ENCODE measurements at regions not wholly inside any gene's neighbourhood (a gene's known extent, or its start where the extent isn't known, plus 50 kb on each side); places are given as distances from the start of the nearest gene placed in this dataset.

DNA sequence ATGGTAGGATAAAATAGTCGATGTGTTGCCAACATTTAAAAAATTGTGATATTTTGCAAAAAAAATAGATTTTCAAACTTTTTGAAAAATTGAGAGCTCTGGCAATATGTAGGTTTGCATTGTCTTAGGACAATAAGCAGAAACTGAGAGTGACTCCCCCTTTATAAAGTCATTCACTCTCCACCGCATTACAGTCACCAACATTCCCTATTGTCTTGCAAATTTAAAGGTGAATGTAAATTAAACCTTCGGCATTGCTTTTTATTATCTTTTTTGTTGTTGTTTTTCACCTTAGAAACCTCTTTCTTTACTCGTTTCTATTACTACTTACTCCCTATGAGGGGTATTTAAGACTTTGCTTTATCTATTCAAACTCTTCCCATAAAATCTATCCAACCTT is 944.2 kb downstream of the DTWD2 start:
- no peak for DNase-seq (ENCODE audit: low spot score)

DNA sequence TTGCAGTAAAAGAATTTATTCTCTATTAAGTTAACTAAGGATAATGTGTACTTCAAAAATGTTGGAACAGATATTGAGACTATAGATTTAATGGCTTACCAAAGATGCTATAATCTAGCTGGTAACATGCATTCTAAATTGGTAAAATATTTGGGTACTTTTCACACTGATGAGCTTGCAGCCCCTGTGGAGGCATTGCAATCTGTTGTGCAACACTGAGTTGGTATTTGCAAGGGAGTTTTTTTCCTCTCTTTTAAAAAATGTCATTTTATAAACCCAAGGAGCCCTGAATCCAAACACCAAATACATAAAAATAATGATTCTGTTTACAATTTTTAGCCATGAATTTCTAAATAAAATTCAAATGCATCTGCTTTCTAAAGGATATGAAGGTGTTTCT is 944.8 kb downstream of the DTWD2 start:
- DNase-seq (ENCODE audit: low spot score): no peak

DNA sequence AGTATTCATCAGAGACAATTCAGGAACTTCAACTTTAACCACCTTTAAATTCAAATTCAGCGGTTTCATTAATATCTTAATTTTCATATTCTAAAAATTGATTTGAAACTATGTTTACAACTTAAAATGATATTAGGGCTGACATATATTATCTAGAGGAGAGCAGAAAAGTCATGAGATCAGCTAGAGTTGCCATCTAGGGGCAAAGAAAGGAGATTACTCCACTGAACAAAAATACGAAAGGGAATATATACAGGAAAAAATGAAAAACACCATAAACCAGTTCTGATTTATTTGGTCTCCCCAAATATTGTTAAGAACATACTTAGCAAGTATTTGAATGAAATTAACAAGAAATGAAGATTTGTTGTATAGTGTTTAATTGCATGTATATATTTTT is 946.3 kb downstream of the DTWD2 start:
- peak; percentile 18 for DNase-seq (ENCODE audit: low spot score)

DNA sequence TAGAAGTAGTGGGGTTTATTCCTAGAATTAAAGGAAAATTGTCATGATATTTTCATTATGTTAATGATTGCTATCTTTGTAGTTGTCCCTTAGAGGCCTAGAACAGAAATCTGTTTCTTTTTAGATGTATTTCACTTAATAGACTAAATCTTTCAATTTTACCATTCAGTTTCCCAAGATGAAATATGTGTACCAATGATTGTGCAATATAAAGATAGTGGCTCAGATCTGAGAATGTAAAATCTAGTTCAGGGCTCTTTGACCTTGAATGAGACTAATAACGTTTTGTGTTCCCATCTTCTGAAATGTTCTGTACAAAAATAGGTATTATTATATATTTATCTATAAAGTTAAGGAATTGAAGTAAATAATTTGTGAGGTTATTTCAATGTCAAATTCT is 947.9 kb downstream of the DTWD2 start:
- no peak for DNase-seq (ENCODE audit: low spot score)

DNA sequence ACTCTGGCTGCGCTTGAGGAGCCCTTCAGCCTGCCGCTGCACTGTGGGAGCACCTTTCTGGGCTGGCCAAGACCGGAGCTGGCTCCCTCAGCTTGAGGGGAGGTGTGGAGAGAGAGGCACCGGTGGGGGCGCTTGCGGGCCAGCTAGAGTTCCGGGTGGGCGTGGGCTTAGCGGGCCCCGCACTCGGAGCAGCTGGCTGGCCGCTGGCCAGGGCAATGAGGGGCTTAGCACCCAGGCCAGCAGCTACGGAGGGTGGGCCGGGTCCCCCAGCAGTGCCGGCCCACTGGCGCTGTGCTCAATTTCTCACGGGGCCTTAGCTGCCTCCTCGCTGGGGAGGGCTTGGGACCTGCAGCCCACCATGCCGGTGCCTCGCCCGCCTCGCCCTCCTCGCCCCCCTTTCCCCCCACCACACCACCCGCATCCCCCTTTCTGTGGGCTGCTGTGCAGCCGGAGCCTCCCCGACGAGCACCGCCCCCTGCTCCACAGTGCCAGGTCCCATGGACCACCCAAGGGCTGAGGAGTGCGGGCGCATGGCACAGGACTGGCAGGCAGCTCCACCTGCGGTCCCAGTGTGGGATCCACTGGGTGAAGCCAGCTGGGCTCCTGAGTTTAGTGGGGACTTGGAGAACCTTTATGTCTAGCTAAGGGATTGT is 954.5 kb downstream of the DTWD2 start:
- DNase-seq (ENCODE audit: low spot score): no peak

DNA sequence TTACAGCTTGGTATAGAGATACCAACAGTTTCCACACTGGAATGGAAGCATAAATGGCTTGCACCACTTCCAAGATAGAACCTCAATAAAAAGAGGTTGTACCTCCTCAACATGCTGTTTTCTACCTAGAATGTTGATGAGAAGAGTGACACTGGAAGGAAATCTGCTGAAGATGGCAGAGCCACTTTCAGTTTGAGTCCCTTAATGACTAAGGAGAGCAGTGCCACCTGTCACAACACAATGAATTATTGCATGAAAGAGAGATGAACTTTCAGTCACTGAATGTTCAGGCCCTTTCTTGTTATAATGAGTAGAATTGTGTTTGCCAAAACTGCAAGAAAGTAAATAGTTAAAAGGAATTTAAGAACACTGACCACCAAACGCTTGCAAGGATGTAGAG is 958.5 kb downstream of the DTWD2 start:
- no peak for DNase-seq (ENCODE audit: low spot score)

DNA sequence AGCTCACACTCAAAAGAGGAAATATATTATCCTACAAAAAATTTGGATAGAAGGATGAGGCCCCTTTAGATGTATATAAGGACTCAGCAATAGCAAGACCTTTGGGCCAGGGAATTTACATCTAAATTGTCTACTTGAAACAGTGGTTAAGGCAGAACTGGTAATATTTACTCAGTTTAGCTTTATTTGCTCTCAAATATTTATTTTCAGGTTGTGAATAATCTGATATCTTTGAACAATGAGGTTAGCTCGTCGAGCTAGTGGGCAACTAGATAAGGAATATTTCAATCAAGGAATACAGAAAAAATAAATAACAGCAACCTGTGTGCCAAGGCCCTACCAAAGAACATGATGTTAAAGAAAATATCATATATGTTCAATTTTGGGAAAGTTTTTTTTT is 966.3 kb downstream of the DTWD2 start:
- DNase-seq (ENCODE audit: low spot score): no peak

DNA sequence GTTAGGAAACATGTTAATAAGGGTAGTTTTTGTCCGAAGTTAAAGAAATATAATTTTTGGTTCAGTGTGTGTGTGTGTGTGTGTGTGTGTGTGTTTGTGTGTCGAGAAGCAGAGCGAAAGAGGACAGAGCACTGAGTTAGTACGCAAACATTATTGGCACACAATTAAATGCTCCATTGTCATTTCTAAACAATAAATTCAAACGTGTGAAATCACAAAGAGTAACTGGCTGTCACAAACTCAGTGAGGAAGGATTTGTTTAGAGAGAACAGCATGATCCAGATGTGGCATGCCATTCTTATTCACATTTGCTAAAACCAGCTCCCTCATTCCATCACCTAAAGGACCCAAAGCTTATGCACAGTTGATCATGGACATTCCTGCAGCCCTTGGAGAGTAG is 970.8 kb downstream of the DTWD2 start:
- DNase-seq (ENCODE audit: low spot score): no peak

DNA sequence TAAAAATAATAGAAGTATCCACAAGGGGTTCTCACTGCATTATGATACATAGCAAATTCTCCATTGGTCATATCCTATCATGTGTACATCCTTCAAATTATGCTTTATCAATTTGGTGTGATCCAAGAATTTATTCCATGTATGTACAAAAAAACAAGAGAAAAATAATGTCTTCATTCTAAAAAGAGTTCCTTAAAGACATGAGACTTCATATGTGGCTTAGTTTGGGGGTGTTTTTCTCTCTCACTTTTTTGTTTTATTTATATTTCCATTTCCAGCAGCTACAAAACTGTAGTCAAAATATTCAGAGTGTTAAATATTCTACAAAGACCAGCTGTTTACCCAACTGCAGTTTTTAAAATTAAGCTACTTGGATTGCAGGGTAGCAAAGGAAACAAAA is 972.0 kb downstream of the DTWD2 start:
- DNase-seq (ENCODE audit: low spot score): no peak

DNA sequence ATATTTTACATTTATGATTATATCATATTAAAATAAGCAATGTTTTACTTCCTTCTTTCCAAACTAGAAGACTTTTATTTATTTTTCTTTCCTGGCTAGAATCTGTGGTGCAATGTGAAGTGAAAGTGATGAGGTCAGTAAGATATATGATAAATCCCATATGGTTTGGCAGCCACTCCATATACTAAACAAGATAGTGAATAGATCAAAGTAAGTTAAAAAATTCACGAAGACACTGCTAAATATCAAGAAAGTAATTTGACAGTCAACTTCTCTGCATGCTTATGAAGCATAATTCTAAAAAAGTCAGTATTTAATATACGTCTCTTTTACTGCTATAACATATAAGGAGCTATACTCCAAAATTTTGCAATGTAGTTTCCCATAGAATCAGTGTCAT is 972.8 kb downstream of the DTWD2 start:
- no peak for DNase-seq (ENCODE audit: low spot score)

DNA sequence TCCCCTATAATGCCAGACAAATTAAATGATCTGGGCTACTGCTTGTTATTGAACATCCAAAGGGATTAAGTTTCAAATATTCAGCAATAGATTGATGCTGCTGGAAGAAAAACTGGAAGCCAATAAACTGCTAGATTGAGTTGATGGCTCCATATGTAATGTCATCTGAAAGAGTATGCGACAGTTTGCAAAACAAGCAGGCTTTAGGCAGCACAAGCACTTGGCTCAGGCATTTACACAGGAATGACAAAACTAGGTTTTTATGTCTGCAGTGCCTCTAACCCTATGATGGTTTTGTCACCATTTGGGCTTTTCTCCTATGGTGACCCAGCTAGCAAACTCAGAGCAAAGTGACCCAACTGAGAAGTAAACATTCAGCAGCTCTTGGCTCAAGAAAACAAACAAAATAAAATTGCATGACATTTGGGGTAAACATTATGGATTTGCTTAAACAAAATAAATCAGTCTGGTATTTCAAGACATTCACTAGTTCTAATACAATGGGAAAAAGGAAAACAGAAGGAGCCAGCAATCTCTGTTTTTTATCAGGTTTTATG is 978.5 kb downstream of the DTWD2 start:
- DNase-seq (ENCODE audit: low spot score): no peak

DNA sequence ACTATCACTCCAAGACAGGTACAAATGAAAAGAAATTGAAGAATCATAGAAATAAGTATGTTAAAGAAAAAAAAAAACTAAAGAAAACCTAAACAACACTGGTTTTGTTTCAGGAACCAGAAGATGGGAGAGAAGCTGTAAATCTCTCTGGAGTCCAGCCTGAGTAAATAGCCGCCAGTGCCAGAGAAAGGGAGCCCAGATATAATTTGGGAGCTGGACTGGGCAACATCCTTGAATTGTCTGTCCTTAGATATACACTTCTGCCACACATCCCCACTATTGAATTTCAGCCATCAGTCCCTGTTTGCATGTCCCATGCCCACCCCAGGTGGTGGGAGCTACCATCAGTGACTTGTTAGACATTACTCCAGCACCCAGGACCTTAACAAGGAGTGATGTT is 979.6 kb downstream of the DTWD2 start:
- DNase-seq (ENCODE audit: low spot score): no peak

DNA sequence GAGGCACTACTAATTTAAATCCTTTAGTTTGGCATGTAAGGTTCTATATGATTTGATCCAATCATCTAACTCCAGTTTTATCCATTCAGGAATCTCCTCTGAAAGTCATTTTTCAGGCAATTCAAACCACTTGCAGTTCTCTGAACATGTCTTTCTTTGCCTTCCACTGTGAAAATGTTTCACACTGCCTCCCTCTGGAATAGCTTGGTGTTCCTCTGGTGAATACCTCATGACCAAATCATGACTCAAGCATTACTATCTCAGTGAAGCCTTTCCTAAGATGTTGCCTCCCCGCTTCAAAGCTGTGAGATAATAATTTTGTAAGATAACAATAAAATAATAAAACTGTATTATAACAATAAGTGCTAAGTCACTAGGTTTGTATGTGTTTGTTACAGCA is 981.1 kb downstream of the DTWD2 start:
- peak; percentile 25 for DNase-seq (ENCODE audit: low spot score)

DNA sequence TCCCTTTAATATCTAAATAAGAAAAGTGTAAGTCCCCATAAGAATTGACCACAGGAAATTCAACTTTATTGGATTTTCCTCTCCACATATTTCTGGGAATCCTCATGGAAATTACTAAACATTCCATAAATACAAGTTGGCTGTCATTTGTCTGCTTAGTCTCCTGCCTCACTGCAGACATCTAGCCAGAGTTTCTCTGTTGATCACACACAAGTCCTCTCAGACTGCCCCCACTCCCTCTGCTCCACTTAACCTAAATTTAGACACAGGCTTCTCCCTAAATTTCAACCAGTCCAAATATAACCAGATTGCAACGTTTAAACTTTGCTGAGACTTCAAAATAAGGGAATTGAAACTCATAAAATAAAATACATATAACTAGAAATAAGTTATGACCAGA is 982.1 kb downstream of the DTWD2 start:
- DNase-seq (ENCODE audit: low spot score): no peak

DNA sequence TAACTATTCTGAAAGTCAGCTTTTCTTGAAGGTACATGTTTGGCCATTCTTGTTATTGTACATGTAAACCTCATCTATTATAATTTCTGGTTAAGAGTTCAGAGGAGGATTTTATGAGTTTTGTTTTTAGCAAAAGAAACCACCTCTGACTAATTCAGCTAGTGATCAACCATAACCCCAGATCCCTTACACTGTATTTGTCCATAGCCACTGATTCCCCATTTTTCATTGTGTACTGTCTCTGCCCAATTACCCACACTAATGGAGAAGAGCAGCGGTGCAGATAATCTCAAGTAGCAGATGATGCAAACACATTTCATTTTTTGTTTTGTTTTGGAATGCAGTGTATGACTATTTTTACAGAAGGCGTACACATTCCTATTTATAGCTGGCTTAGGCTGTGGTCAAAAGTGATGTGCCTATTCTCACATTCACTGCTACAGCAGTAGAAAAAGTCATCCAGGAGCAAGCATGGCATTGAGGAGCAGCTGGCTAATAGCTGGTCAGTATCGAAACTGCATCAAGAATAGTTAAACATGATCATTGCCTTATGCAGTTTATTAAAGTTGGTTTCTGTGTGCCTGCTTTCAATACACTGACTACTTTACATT is 988.3 kb downstream of the DTWD2 start:
- DNase-seq (ENCODE audit: low spot score): no peak

DNA sequence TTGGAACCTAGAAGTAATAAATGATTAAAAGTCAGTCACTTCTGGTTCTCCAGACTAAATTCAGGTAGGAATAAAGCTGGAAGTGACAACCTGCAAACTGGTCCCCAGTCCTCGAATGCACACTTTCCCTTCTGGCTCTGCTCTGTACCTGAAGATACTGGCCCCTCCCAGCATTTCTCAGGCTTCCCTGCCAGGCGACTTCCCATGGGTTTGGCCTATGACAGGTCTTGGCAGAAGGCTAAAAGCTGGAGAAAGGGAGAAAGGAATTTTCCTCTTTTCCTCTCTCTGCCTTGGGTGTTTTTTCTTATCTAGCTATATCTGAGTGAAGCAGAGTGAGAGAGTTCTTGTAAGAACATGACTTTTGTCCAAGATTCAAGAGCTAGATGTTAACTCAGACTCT is 1005.7 kb downstream of the DTWD2 start:
- DNase-seq (ENCODE audit: low spot score): no peak

DNA sequence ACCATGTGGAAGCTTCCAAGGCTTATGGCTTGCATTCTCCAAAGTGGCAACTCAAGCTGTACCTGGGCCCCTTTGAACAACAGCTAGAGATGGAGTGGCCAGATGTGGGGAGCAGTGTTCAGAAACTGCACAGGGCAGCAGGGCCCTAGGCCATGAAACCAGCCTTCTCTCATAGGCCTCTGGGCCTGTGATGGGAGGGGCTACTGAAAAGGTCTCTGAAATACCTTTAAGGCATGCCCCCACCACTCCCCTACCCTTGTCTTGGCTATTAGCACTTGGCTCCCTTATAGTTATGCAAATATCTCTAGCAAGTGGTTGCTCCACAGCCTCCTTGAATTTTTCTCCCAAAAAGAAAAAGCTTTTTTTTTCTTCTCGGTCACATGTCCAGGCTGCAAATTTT is 1014.6 kb downstream of the DTWD2 start:
- DNase-seq (ENCODE audit: low spot score): no peak

DNA sequence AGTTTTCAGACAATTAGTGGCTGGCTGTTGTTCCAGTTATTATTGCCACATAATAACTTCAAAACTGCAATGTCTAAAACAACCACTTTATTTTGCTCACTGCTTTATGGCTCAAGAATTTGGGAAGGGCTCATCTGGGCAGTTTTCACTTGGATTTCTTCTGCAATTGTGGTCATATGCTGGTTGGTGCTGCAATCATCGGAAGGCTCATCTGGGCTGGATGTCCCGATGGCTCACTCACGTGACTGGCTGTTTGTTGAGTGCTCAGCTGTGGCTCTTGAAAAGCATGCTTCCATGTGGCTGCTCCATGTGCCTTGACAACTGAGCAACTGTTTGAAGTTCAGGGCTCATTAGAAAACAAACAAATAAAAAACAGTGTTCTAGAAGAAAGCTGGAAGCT is 1032.5 kb downstream of the DTWD2 start:
- DNase-seq (ENCODE audit: low spot score): no peak

DNA sequence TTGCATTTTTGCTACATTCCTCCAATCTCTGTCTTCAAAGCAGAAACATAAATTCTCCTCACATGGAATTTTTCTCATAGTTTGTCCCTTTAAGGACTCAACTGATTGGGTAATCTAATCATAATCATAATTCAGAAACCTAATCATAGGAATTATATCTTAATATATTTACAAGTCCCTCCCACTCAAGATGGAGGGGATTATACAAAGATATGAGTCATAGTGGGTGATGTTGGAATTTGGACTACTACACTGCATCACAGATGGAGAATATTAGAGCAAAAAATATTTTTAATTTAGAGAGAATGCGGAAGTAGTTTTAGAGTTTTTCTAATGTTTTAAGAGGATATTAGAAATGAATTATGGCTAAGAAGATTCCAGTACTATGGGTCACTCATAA is 1034.0 kb downstream of the DTWD2 start:
- no peak for DNase-seq (ENCODE audit: low spot score)

DNA sequence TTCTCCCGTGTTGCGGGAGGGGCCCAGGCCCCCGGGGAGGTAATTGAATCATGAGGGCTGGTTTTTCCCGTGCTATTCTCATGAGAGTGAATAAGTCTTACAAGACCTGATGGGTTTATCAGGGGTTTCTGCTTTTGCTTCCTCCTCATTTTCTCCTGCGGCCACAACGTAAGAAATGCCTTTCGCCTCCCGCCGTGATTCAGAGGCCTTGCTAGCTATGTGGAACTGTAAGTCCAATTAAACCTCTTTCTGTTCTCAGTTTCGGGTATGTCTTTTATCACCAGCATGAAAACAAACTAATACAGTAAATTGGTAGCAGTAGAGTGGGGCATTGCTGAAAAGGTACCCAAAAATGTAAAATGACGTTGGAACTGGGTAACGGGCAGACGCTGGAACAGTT is 1035.1 kb downstream of the DTWD2 start:
- no peak for DNase-seq (ENCODE audit: low spot score)

DNA sequence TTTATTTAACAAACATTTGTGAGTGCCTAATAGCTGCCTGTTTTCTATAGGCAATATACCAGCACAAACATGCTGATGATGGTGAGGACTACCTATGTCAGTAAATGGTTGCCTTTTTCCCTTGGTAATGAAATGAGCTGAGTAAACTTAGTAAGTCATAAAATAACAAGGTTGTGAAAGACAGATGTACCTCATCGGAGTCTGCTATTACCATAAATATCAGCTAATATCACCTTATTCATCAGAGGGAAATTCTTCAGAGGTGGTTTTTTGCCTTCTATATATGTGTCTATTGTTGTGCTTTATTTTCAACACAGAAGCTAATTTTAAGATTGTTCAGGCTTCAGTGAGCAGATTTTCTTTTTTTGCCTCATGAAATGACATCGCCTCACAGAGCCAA is 1040.5 kb downstream of the DTWD2 start:
- DNase-seq (ENCODE audit: low spot score): no peak

DNA sequence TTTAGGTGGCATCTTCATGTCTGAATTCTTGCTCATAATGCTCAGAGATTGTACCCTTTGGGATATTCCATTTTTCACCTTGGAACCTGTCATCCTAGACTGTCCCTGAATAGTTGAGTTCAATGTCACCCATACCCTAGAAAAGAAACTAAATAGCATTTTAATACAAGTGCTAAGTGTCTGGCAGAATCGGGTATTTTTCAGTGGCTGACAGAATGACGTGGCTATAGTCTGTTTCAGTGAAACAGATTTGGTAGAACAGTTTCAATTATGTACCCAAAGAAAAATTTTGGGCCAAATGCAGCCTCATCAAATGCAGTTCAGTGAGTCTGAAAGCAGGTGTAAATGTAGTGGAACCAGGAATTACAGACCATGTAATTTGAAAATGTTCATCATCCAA is 1041.2 kb downstream of the DTWD2 start:
- DNase-seq (ENCODE audit: low spot score): no peak

DNA sequence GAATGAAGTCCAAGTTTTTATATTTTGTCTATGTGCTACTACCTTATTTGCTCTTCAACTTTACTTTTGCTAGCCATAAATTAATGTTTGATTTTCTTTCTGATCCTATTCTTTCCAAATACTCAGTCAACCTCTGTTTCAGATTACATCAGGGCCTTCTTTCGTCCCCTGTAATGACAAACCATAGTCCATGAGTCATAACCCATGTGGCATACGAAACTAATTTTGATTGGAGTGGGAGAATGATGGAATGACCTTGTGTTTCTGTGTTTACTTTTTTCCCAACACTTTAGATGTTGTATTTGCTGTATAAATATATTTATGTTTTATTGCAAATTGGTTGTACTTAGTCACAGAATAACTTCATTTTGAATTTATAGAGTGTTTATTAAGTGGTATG is 1043.1 kb downstream of the DTWD2 start:
- peak; percentile 33 for DNase-seq (ENCODE audit: low spot score)

DNA sequence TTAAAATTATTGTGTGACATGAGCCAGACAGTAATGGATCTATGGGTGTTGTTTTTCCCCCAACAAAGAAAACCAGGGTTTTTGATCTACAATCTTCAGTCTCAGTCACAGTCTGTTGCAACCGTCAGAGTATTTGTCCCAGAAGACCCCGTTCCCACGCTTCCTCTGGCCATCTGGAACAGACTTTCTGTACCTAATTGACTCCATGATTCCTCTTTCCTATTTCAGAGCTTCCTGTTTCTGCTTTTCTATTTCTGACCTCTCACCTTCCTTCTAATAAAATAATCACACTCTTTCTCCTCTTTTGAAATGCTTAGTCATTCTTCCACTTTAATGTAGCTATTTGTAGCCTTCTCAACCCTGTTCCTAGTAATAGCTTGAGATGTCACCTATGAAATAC is 1044.8 kb downstream of the DTWD2 start:
- no peak for DNase-seq (ENCODE audit: low spot score)

All from RKO (cell line).